Stimulated activated CD8-positive, alpha-beta memory T cell treated with anti-CD3 and anti-CD28 coated beads, Interleukin-7, amount 100 ng/mL, for 24 hours (primary cell): ENCODE measurements at regions not wholly inside any gene's neighbourhood (a gene's known extent, or its start where the extent isn't known, plus 50 kb on each side); places are given as distances from the start of the nearest gene placed in this dataset.

ENCODE experiments used
- DNase-seq: peaks from one replicate; pipeline ENCODE4 v3.0.0-alpha.2; 2020; ENCODE audit warnings: low read depth

GRCh38 chr14:49527221-49527620 lies 59.0 kb downstream of the RPS29 start:
- DNase-seq, result no peak

- no peak for DNase-seq
Measured at GRCh38 chr14:49526101-49526500, 60.1 kb downstream of the RPS29 start.

GRCh38 chr14:49516286-49516685 lies 69.9 kb downstream of the RPS29 start:
- no peak for DNase-seq

- no peak for DNase-seq
Measured at GRCh38 chr14:49512571-49512970, 73.6 kb downstream of the RPS29 start.

GRCh38 chr14:49512147-49512551 lies 74.0 kb downstream of the RPS29 start:
- no peak for DNase-seq

- DNase-seq, result no peak
Measured at GRCh38 chr14:49508124-49508523, 78.1 kb downstream of the RPS29 start.

GRCh38 chr14:49506650-49507049 lies 79.5 kb downstream of the RPS29 start:
- no peak for DNase-seq

- DNase-seq, result no peak
Measured at GRCh38 chr14:49505041-49505766, 81.0 kb downstream of the RPS29 start.

GRCh38 chr14:49497725-49498348 lies 88.3 kb downstream of the RPS29 start:
- no peak for DNase-seq

GRCh38 chr14:49497267-49497666 lies 88.9 kb downstream of the RPS29 start:
- no peak for DNase-seq

GRCh38 chr14:49494836-49495235 lies 91.3 kb downstream of the RPS29 start:
- DNase-seq, result no peak

GRCh38 chr14:49493557-49493956 lies 92.6 kb downstream of the RPS29 start:
- no peak for DNase-seq

- DNase-seq, result no peak
Measured at GRCh38 chr14:49492151-49492550, 94.0 kb downstream of the RPS29 start.

- no peak for DNase-seq
Measured at GRCh38 chr14:49489341-49489740, 96.8 kb downstream of the RPS29 start.

GRCh38 chr14:49487238-49487637 lies 98.9 kb downstream of the RPS29 start:
- DNase-seq, result no peak

GRCh38 chr14:49485290-49485689 lies 100.9 kb downstream of the RPS29 start:
- DNase-seq, result no peak

GRCh38 chr14:49484180-49484579 lies 102.0 kb downstream of the RPS29 start:
- no peak for DNase-seq

- DNase-seq, result no peak
Measured at GRCh38 chr14:49483268-49483667, 102.9 kb downstream of the RPS29 start.

- DNase-seq, result no peak
Measured at GRCh38 chr14:49480979-49481498, 105.1 kb downstream of the RPS29 start.

- no peak for DNase-seq
Measured at GRCh38 chr14:49480053-49480760, 106.0 kb downstream of the RPS29 start.

- DNase-seq, result no peak
Measured at GRCh38 chr14:49479432-49479831, 106.7 kb downstream of the RPS29 start.

- no peak for DNase-seq
Measured at GRCh38 chr14:49478784-49479183, 107.4 kb downstream of the RPS29 start.

GRCh38 chr14:49467091-49467490 lies 119.1 kb downstream of the RPS29 start:
- no peak for DNase-seq
